ENCODE measurements at regions not wholly inside any gene's neighbourhood (a gene's known extent, or its start where the extent isn't known, plus 50 kb on each side); places are given as distances from the start of the nearest gene placed in this dataset.

DNA sequence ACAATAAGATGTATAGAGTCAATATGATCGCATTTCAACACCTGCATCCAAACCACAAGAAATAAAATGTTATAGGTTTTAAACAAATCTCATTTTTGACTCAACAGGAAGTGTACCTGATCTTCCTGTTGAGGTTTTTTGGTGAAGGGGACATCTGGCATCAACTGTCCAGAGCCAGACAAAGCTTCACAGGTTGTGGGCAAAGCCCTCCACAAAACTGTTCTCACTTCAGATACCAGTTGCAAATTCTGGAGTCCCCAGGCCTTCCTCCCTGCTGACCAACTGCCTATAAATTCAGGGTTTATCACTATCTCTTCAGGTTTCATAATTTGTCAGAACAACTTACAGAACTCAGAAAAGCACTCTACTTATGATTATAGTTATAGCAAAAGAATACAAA is 326.1 kb upstream of the CAMK1G start:
- TF ChIP-seq POLR2AphosphoS5 (IDR thresholded peaks at IDR 0.05; ENCODE audit: low read depth, low read length) (no peak), POLR2A (IDR thresholded peaks at IDR 0.05; ENCODE audit: low read depth, low read length) (no peak), TAF1 (IDR thresholded peaks at IDR 0.05; ENCODE audit: borderline replicate concordance, low read depth, low read length) (no peak)

Measured in GM12892 (cell line).